K562 (cell line): ENCODE measurements at regions not wholly inside any gene's neighbourhood (a gene's known extent, or its start where the extent isn't known, plus 50 kb on each side); places are given as distances from the start of the nearest gene placed in this dataset.

ENCODE experiments used
- ATAC-seq: fragments of 200-7000 bp; cut with Tn5 transposase; 3 replicates; pipeline ENCODE4 v1.9.1; 2020; ENCODE audit warnings: moderate library complexity
- BruUV-seq: library from RNA; stranded (reverse); fragments of 400-500 nt; replicated peaks from 2 replicates; lab custom pipeline; 2021; lab: Mats Ljungman, UMichigan
- CTCF ChIA-PET: fragments of 300-600 bp; formaldehyde crosslinking; extraction: SDS; loops from one replicate; lab custom pipeline; 2021; ENCODE audit warnings: low intra/inter-chr PET ratio; lab: Yijun Ruan, JAX
- POLR2A ChIA-PET: fragments of 300-600, 350-650 bp; sonication (Branson Sonifier 250); formaldehyde crosslinking; extraction: SDS; loops from one replicate; lab custom pipeline; 2021; ENCODE audit warnings: antibody characterized with exemption, inconsistent platforms; lab: Yijun Ruan, JAX
- DNase-seq, 4 experiments: peaks; one replicate each; pipeline versions ENCODE4 v3.0.0 to v3.0.0-alpha.2; 2011 to 2018; ENCODE audit warnings: low spot score in 3 of 4, mixed read lengths in 3 of 4; ENCODE audit errors: extremely low read depth in 1 of 4
- FAIRE-seq: peaks from 2 replicates; lab custom pipeline; 2011; peaks lifted over from hg19 to GRCh38; lab: Jason Lieb, UNC
- H2AFZ ChIP-seq: 2 replicates; pipeline ENCODE4 v1.6.0; 2011; ENCODE audit warnings: low read depth, low read length, control low read depth, inconsistent platforms
- H3K27ac ChIP-seq: fragments of 200-600 bp; 3 replicates; pipeline ENCODE4 v1.8.0; 2011; ENCODE audit warnings: low read depth, mild to moderate bottlenecking, control low read depth, inconsistent platforms, low read length, moderate library complexity, mixed read lengths; ENCODE audit errors: extremely low read depth
- H3K27me3 ChIP-seq, 2 experiments: fragments of 300-600 bp in 1 of 2; 2 replicates in 1 of 2; 3 replicates in 1 of 2; pipeline versions ENCODE4 v1.6.0 to v1.8.0; 2011; ENCODE audit warnings: inconsistent platforms in 2 of 2, low read length in 2 of 2, mild to moderate bottlenecking in 1 of 2, mixed read lengths in 1 of 2, moderate library complexity in 1 of 2; ENCODE audit not compliant: control insufficient read depth in 2 of 2, insufficient read depth in 2 of 2
- H3K36me3 ChIP-seq: fragments of 300-600 bp; 3 replicates; pipeline ENCODE4 v1.8.0; 2011; ENCODE audit warnings: mild to moderate bottlenecking, low read length, inconsistent platforms; ENCODE audit not compliant: control insufficient read depth, insufficient read depth
- H3K4me1 ChIP-seq, 2 experiments: fragments of 200-600 bp in 1 of 2; replicated peaks in 1 of 2; 2 replicates in 1 of 2; 3 replicates in 1 of 2; pipeline versions ENCODE4 v1.5.1 to v1.8.0; 2011; ENCODE audit warnings: inconsistent platforms in 2 of 2, low read length in 2 of 2, mild to moderate bottlenecking in 1 of 2, mixed read lengths in 1 of 2, moderate library complexity in 1 of 2; ENCODE audit not compliant: control insufficient read depth in 2 of 2, insufficient read depth in 2 of 2
- H3K4me2 ChIP-seq: 2 replicates; pipeline ENCODE4 v1.6.1; 2011; ENCODE audit warnings: low read length, control low read depth, inconsistent platforms, mixed read lengths; ENCODE audit not compliant: insufficient read depth
- H3K4me3 ChIP-seq: fragments of 200-600 bp; sonication (generic), shearing (Covaris generic); 2 replicates; pipeline ENCODE4 v1.5.1; 2016; ENCODE audit warnings: control low read depth, inconsistent platforms
- H3K79me2 ChIP-seq: fragments of 200-600 bp; 3 replicates; pipeline ENCODE4 v1.8.0; 2011; ENCODE audit warnings: low read length, inconsistent platforms; ENCODE audit not compliant: control insufficient read depth, insufficient read depth
- H3K9ac ChIP-seq, 2 experiments: 2 replicates each; pipeline versions ENCODE4 v1.6.0 to v1.6.1; 2011; ENCODE audit warnings: low read depth in 2 of 2, low read length in 2 of 2, control low read depth in 1 of 2, inconsistent platforms in 1 of 2, mild to moderate bottlenecking in 1 of 2, mixed read lengths in 1 of 2; ENCODE audit not compliant: insufficient read depth in 1 of 2
- H3K9me1 ChIP-seq: one replicate; pipeline ENCODE4 v1.6.0; 2011; ENCODE audit warnings: inconsistent platforms, mild to moderate bottlenecking, low read length, moderate library complexity; ENCODE audit not compliant: control insufficient read depth, insufficient read depth
- H3K9me3 ChIP-seq: replicated peaks from 2 replicates; pipeline ENCODE4 v1.5.1; 2011; ENCODE audit warnings: low read depth, low read length, inconsistent platforms; ENCODE audit not compliant: control insufficient read depth, insufficient read depth
- H4K20me1 ChIP-seq: replicated peaks from 2 replicates; pipeline ENCODE4 v1.6.1; 2011; ENCODE audit warnings: low read length, inconsistent platforms, mixed read lengths; ENCODE audit not compliant: control insufficient read depth, insufficient read depth
- ARID3B ChIP-seq: fragments of 250-450 bp; sonication (Bioruptor Pico); IDR thresholded peaks from 2 replicates; pipeline ENCODE4 v1.4.0; 2020; ENCODE audit warnings: borderline replicate concordance
- ATF3 ChIP-seq, 2 experiments: fragments of 450-650 bp in 1 of 2; sonication (generic) in 1 of 2; formaldehyde crosslinking in 1 of 2; IDR thresholded peaks in 1 of 2; conservative IDR thresholded peaks in 1 of 2; 2 replicates each; pipeline versions ENCODE4 v1.6.1 to v1.8.1; 2016 to 2023; ENCODE audit warnings: mild to moderate bottlenecking in 2 of 2, moderate library complexity in 2 of 2, inconsistent platforms in 1 of 2, missing genetic modification reagents in 1 of 2
- BHLHE40 ChIP-seq: IDR thresholded peaks from 2 replicates; pipeline ENCODE4 v1.6.1; 2011; ENCODE audit warnings: low read length, improper control_type of control experiment
- GTF2A2 ChIP-seq: IDR thresholded peaks from 2 replicates; pipeline ENCODE4 v1.6.1; 2016; ENCODE audit warnings: mild to moderate bottlenecking, missing genetic modification characterization, missing compliant biosample characterization
- NFE2 ChIP-seq: IDR thresholded peaks from 2 replicates; pipeline ENCODE4 v1.6.1; 2014; ENCODE audit warnings: antibody characterized with exemption, low read depth
- RBBP5 ChIP-seq: fragments of 200-600 bp; sonication (generic); IDR thresholded peaks from 2 replicates; pipeline ENCODE4 v1.6.1; 2012; ENCODE audit warnings: borderline replicate concordance, mild to moderate bottlenecking, low read length, control low read depth, inconsistent platforms; ENCODE audit not compliant: insufficient read depth, poor library complexity, severe bottlenecking
- RBM22 ChIP-seq: fragments of 200-400 bp; formaldehyde crosslinking; IDR thresholded peaks from 2 replicates; pipeline ENCODE4 v1.6.1; 2018; ENCODE audit warnings: low read length, low read depth; ENCODE audit not compliant: poor library complexity, severe bottlenecking
- RHOXF2B ChIP-seq: fragments of 250-450 bp; sonication (Bioruptor Pico); conservative IDR thresholded peaks from 2 replicates; pipeline ENCODE4 v1.5.1; 2021
- SETDB1 ChIP-seq: IDR thresholded peaks from one replicate; pipeline ENCODE4 v1.6.1; 2012; ENCODE audit warnings: low read length, control low read depth, inconsistent platforms
- SMAD2 ChIP-seq: fragments of 150-350 bp; IDR thresholded peaks from 2 replicates; pipeline ENCODE4 v1.6.1; 2014; ENCODE audit warnings: low read depth, mild to moderate bottlenecking, low read length
- TFAP4 ChIP-seq: sonication (generic); formaldehyde crosslinking; IDR thresholded peaks from 2 replicates; pipeline ENCODE4 v1.8.0; 2022; ENCODE audit warnings: missing genetic modification reagents, mild to moderate bottlenecking, moderate library complexity, borderline replicate concordance
- ZNF124 ChIP-seq: sonication (generic); formaldehyde crosslinking; IDR thresholded peaks from 2 replicates; pipeline ENCODE4 v1.8.1; 2022; ENCODE audit warnings: missing genetic modification reagents
- ZNF431 ChIP-seq: sonication (generic); formaldehyde crosslinking; IDR thresholded peaks from 2 replicates; pipeline ENCODE4 v1.8.0; 2022; ENCODE audit warnings: mild to moderate bottlenecking, missing genetic modification reagents
- WGBS: fragments of 100-300 bp; shearing (Covaris generic); methylation state at CpG from one replicate; pipeline ENCODE4 v1.1.6; 2016; ENCODE audit warnings: low coverage, mixed read lengths; ENCODE audit not compliant: insufficient coverage; ENCODE audit errors: missing lambda C conversion rate; 5-methylcytosine and 5-hydroxymethylcytosine counted together
- in situ Hi-C: fragments of 300-500 bp; cut with MboI; formaldehyde crosslinking; loops from 4 replicates; pipeline ENCODE4 v1.15.0; 2018; ENCODE audit warnings: inconsistent platforms, mixed read lengths
- intact Hi-C: fragments of 100-400 bp; cut with micrococcal nuclease; formaldehyde crosslinking; loops from 2 replicates; pipeline ENCODE4 v1.14.2; 2022
- TF ChIP-seq, protein P1 (sequence below): sonication (generic); formaldehyde crosslinking; IDR thresholded peaks from 2 replicates; pipeline ENCODE4 v1.8.0; 2022; ENCODE audit warnings: mild to moderate bottlenecking, low read depth, missing genetic modification reagents
- TF ChIP-seq, protein P2 (sequence below): fragments of 200-800 bp; sonication (Bioruptor generic); IDR thresholded peaks from 2 replicates; pipeline ENCODE4 v1.6.1; 2017; ENCODE audit warnings: missing genetic modification characterization, missing compliant biosample characterization

DNA sequence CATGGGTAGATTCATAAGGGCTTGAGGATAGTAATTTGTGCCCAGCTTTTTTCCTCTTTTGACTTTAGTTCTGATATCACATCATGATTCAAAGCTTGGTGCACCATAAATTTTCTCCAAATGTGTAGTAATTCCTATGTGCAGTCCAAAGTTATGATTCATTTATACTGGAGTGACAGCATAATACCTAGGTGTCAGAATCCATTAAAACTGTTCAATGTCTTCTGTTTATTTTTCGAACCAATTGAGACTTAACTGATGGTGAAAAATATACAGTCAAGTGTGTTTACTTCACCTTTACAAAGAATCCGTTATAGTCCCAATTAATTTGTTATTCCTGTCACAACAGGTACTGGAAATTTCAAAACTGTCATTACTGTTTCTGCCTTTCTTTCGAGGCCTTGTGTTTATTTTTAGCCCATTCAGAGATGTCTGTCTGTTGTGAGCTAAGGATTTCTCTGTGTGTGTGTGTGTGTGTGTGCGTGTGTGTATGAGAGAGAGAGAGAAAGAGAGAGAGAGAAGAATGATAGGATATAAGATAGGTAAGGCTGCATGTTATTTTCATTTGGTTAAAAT is 389.7 kb upstream of the ATP5MC3 start:
- intact Hi-C loops (no loop called here), in situ Hi-C loops (no loop called here)
- TF ChIP-seq, protein P1, sequence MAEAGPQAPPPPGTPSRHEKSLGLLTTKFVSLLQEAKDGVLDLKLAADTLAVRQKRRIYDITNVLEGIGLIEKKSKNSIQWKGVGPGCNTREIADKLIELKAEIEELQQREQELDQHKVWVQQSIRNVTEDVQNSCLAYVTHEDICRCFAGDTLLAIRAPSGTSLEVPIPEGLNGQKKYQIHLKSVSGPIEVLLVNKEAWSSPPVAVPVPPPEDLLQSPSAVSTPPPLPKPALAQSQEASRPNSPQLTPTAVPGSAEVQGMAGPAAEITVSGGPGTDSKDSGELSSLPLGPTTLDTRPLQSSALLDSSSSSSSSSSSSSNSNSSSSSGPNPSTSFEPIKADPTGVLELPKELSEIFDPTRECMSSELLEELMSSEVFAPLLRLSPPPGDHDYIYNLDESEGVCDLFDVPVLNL (CRISPR knock-in tag): no peak
- TF ChIP-seq GTF2A2 (tag): no peak
- no peak for TF ChIP-seq SETDB1
- TF ChIP-seq BHLHE40: no peak
- TF ChIP-seq TFAP4 (CRISPR knock-in tag): no peak
- no peak for TF ChIP-seq ARID3B (CRISPR knock-in tag)
- no peak for TF ChIP-seq RHOXF2B
- TF ChIP-seq ZNF431: no peak
- TF ChIP-seq, protein P2, sequence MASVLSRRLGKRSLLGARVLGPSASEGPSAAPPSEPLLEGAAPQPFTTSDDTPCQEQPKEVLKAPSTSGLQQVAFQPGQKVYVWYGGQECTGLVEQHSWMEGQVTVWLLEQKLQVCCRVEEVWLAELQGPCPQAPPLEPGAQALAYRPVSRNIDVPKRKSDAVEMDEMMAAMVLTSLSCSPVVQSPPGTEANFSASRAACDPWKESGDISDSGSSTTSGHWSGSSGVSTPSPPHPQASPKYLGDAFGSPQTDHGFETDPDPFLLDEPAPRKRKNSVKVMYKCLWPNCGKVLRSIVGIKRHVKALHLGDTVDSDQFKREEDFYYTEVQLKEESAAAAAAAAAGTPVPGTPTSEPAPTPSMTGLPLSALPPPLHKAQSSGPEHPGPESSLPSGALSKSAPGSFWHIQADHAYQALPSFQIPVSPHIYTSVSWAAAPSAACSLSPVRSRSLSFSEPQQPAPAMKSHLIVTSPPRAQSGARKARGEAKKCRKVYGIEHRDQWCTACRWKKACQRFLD (CRISPR knock-in tag): no peak
- TF ChIP-seq SMAD2: no peak
- no peak for TF ChIP-seq ATF3 (IDR thresholded peaks at IDR 0.05)
- TF ChIP-seq ATF3 (CRISPR knock-in tag; conservative IDR thresholded peaks at IDR 0.05): no peak
- no peak for TF ChIP-seq ZNF124 (CRISPR knock-in tag)
- no peak for TF ChIP-seq NFE2
- TF ChIP-seq RBBP5: no peak
- no peak for TF ChIP-seq RBM22
- Histone ChIP-seq H3K27me3 (peaks cover 0 to 8% of the 10 kb centered on the region in 2 experiments; a peak in 1 of 5 replicates), H4K20me1 (no peaks in the 10 kb centered on the region), H3K4me1 (no peaks in the 10 kb centered on the region), H3K9ac (no peak overlapping the region), H3K79me2 (no peaks in the 10 kb centered on the region), H3K27ac (no peak overlapping the region), H3K4me3 (no peak overlapping the region), H3K4me2 (no peak overlapping the region), H3K36me3 (no peaks in the 10 kb centered on the region), H3K9me1 (no peaks in the 10 kb centered on the region), H3K9me3 (no peaks in the 10 kb centered on the region), H2AFZ (no peak overlapping the region)
- ChIA-PET CTCF (no interaction called here), POLR2A (no interaction called here)
- ATAC-seq (no peak), FAIRE-seq (no peak), DNase-seq (no peak)
- 0% methylated on average over 4 of the region's 4 CpGs for WGBS
- BruUV-seq: no TSS peak
